ENCODE measurements at regions not wholly inside any gene's neighbourhood (a gene's known extent, or its start where the extent isn't known, plus 50 kb on each side); places are given as distances from the start of the nearest gene placed in this dataset.
"Not testable (repeated sequence)": the region's sequence is repeated elsewhere in the genome, so short reads cannot be mapped to it uniquely, and the experiment has no call there.

DNA sequence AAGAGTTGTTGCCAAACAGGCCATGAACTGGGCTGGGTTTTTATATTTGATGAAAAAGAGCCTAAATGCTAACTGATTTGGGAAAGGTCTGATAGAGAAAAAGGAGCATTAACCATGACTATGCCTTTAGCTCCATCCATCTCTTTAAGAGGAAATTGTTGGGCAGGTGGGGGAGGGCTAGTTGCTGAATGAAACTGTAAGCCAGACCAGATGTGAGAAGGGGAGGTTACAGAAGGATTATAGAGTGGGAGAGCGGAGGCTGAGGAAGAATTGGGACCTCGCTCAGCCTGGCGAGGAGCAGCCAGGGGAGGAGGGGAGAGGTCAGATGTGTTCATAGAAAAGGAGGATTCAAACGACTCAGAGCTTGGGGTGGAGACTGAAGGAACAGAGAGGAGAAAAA is 74.9 kb upstream of the OTUD4 start:
- not testable (repeated sequence) for TF ChIP-seq EZH2 (IDR thresholded peaks at IDR 0.05; ENCODE audit: low read length, unreplicated experiment)
- TF ChIP-seq, protein P1, sequence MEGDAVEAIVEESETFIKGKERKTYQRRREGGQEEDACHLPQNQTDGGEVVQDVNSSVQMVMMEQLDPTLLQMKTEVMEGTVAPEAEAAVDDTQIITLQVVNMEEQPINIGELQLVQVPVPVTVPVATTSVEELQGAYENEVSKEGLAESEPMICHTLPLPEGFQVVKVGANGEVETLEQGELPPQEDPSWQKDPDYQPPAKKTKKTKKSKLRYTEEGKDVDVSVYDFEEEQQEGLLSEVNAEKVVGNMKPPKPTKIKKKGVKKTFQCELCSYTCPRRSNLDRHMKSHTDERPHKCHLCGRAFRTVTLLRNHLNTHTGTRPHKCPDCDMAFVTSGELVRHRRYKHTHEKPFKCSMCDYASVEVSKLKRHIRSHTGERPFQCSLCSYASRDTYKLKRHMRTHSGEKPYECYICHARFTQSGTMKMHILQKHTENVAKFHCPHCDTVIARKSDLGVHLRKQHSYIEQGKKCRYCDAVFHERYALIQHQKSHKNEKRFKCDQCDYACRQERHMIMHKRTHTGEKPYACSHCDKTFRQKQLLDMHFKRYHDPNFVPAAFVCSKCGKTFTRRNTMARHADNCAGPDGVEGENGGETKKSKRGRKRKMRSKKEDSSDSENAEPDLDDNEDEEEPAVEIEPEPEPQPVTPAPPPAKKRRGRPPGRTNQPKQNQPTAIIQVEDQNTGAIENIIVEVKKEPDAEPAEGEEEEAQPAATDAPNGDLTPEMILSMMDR (conservative IDR thresholded peaks at IDR 0.05; ENCODE audit: low read depth, low read length) = not testable (repeated sequence)

Data from PC-3 (cell line).